ENCODE measurements at regions not wholly inside any gene's neighbourhood (a gene's known extent, or its start where the extent isn't known, plus 50 kb on each side); places are given as distances from the start of the nearest gene placed in this dataset.

DNA sequence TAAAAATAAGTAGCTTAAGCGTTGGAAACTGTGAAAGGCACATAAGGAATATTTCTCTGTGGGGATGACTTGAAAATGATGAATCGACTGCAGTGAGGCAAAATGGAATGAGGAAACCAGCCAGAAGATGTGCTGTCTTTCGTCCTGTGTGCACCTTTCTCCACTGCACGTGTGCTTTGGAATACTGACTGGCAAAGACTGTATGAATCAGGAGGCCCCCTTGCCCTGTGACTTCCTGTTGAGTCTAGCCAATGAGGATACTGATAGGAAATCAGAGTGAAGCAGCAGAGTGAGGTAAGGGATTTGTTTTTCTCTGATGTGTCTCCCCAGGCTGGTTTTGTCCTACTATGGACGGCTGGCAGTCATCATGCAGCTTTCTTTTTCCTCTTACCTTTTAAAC, 118.2 kb upstream of the ADGRL4 start:
- DNase-seq (ENCODE audit: low read depth, low spot score): no peak
- Mint-ChIP-seq H3K27me3 (ENCODE audit: low read depth) (no peaks in the 10 kb centered on the region), H3K27ac (ENCODE audit: unreplicated experiment) (no peak overlapping the region), H3K4me1 (no peaks in the 10 kb centered on the region), H3K9me3 (peaks cover 3% of the 10 kb centered on the region), H3K4me3 (no peak overlapping the region), H3K36me3 (ENCODE audit: low read depth) (no peaks in the 10 kb centered on the region)
- TF ChIP-seq, protein P1, sequence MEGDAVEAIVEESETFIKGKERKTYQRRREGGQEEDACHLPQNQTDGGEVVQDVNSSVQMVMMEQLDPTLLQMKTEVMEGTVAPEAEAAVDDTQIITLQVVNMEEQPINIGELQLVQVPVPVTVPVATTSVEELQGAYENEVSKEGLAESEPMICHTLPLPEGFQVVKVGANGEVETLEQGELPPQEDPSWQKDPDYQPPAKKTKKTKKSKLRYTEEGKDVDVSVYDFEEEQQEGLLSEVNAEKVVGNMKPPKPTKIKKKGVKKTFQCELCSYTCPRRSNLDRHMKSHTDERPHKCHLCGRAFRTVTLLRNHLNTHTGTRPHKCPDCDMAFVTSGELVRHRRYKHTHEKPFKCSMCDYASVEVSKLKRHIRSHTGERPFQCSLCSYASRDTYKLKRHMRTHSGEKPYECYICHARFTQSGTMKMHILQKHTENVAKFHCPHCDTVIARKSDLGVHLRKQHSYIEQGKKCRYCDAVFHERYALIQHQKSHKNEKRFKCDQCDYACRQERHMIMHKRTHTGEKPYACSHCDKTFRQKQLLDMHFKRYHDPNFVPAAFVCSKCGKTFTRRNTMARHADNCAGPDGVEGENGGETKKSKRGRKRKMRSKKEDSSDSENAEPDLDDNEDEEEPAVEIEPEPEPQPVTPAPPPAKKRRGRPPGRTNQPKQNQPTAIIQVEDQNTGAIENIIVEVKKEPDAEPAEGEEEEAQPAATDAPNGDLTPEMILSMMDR (conservative IDR thresholded peaks at IDR 0.05): no peak

DNA sequence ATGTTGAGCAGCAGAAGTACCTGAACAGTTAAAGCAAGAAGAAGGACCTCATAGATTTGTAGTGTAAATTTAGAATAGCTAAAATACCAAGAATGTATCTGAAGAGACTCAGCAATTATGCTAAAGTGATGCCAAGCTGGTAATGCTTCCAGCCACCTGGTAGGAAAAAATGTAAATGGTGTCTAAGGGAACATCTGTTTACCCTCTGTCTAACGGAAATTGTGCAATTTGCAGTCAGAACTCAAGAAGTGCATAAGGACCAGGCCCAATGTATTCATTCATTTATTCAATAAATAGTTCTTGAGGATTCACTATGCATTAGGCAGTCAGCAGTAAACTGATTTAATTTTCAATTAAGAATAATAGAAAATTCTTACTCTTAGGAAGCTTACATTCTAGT, 116.0 kb upstream of the ADGRL4 start:
- Mint-ChIP-seq H3K27me3 (ENCODE audit: low read depth) (no peaks in the 10 kb centered on the region), H3K4me1 (no peaks in the 10 kb centered on the region), H3K4me3 (no peak overlapping the region), H3K27ac (ENCODE audit: unreplicated experiment) (no peak overlapping the region), H3K9me3 (peaks cover 3% of the 10 kb centered on the region), H3K36me3 (ENCODE audit: low read depth) (no peaks in the 10 kb centered on the region)
- no peak for DNase-seq (ENCODE audit: low read depth, low spot score)
- TF ChIP-seq, protein P1 (conservative IDR thresholded peaks at IDR 0.05): no peak

- Mint-ChIP-seq H3K9me3 (peaks cover under 1% of the 10 kb centered on the region), H3K4me1 (no peaks in the 10 kb centered on the region), H3K27ac (ENCODE audit: unreplicated experiment) (no peak overlapping the region), H3K27me3 (ENCODE audit: low read depth) (no peaks in the 10 kb centered on the region), H3K4me3 (no peak overlapping the region), H3K36me3 (ENCODE audit: low read depth) (no peaks in the 10 kb centered on the region)
- TF ChIP-seq, protein P1 (conservative IDR thresholded peaks at IDR 0.05): no peak
- no peak for DNase-seq (ENCODE audit: low read depth, low spot score)
These were observed 110.8 kb upstream of the ADGRL4 start for GRCh38 chr1:79117376-79117775.

- H3K27me3 Mint-ChIP-seq (ENCODE audit: low read depth): no peaks in the 10 kb centered on the region
- no peaks in the 10 kb centered on the region for H3K4me1 Mint-ChIP-seq
- DNase-seq (ENCODE audit: low read depth, low spot score): no peak
- no peak overlapping the region for H3K27ac Mint-ChIP-seq (ENCODE audit: unreplicated experiment)
- no peaks in the 10 kb centered on the region for H3K36me3 Mint-ChIP-seq (ENCODE audit: low read depth)
- no peaks in the 10 kb centered on the region for H3K9me3 Mint-ChIP-seq
- H3K4me3 Mint-ChIP-seq: no peak overlapping the region
- TF ChIP-seq, protein P1 (conservative IDR thresholded peaks at IDR 0.05): no peak
These were observed 107.3 kb upstream of the ADGRL4 start for GRCh38 chr1:79113836-79114235.

DNA sequence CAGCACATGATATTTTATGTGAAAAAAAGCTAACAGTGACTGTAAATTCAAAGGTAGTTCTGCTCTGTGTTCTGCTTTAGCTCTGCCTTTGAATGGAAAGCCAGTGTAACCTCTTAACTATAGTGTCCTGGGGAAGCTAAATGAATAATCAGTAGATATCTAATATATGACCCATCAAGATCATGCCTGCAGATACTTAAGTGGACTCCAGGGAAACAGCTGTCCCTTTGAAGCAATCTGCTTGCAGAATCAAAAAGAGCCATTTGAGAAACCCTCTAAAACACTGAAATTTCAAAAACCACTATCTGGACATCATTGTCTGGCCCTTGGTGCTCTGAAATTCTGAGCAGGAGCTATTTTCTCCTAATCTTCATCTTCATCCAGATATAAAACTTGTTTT, 104.2 kb upstream of the ADGRL4 start:
- no peaks in the 10 kb centered on the region for H3K9me3 Mint-ChIP-seq

More for the DNA sequence above, 104.2 kb upstream of the ADGRL4 start:
- Mint-ChIP-seq H3K4me1 (no peaks in the 10 kb centered on the region), H3K27ac (ENCODE audit: unreplicated experiment) (no peak overlapping the region), H3K27me3 (ENCODE audit: low read depth) (no peaks in the 10 kb centered on the region), H3K36me3 (ENCODE audit: low read depth) (no peaks in the 10 kb centered on the region), H3K4me3 (no peak overlapping the region)
- TF ChIP-seq, protein P1 (conservative IDR thresholded peaks at IDR 0.05): no peak
- no peak for DNase-seq (ENCODE audit: low read depth, low spot score)
